HG03460 (cell line): ENCODE measurements at regions not wholly inside any gene's neighbourhood (a gene's known extent, or its start where the extent isn't known, plus 50 kb on each side); places are given as distances from the start of the nearest gene placed in this dataset.
"Not testable (repeated sequence)": the region's sequence is repeated elsewhere in the genome, so short reads cannot be mapped to it uniquely, and the experiment has no call there.

ENCODE experiments used
- ATAC-seq: cut with Tn5 transposase; IDR thresholded peaks from one replicate; pipeline ENCODE4 v1.9.1; 2021; ENCODE audit not compliant: unreplicated experiment

DNA sequence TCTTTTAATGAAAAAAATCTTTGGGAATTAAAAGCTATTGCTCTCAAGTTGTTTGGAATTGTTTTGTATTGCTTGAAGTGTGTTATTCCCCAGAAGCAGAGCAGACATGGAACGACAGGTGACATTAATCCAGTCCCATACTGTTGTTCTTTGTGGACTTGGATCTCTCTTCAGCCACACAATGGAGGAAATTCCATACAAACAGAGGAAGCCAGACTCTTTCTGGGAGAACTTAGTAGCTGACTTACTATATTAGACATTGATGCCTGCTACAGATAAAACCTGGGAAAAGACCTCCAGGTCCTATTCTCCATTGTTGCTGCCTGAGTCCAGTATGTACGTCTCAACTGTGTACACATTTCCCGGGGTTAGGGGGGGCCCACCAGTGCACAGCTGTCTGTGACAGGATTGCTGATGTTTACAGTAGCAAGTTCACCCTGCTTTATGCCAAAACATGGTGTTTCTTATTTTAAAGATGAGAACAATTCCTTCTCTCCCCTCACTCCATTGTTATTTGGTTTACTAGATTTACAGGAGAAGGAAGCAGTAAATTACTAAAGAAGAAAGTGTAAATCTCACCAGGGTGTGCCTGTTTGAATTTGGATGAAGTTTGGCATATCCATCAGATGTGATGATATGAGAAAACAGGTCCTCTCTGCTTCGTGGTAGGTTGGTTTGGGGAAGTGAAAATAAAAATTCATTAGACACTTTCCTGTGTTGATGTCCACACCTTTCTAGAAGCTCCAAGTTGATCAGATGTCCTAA is 142.4 kb upstream of the RBBP8 start:
- no peak for ATAC-seq

GRCh38 chr18:22791310-22791610 is 141.9 kb upstream of the RBBP8 start:
- no peak for ATAC-seq

DNA sequence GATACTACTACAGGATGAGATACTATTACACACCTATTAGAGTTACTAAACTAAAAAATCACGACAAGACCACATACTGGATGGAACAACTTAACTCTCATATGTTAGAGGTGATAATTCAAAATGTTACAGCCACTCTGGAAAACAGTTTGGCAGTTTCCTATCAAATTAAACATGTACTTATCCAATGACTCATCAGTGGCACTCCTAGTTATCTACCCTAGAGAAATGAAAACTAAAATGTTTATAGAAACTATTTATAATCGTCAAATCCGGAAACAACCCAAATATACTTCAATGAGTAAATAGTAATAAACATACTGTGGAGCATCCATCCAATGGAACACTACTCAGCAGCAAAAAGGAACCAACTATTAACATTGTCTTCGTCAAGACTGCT is 137.0 kb upstream of the RBBP8 start:
- ATAC-seq: no peak

GRCh38 chr18:22800551-22800951 is 132.6 kb upstream of the RBBP8 start:
- no peak for ATAC-seq

DNA sequence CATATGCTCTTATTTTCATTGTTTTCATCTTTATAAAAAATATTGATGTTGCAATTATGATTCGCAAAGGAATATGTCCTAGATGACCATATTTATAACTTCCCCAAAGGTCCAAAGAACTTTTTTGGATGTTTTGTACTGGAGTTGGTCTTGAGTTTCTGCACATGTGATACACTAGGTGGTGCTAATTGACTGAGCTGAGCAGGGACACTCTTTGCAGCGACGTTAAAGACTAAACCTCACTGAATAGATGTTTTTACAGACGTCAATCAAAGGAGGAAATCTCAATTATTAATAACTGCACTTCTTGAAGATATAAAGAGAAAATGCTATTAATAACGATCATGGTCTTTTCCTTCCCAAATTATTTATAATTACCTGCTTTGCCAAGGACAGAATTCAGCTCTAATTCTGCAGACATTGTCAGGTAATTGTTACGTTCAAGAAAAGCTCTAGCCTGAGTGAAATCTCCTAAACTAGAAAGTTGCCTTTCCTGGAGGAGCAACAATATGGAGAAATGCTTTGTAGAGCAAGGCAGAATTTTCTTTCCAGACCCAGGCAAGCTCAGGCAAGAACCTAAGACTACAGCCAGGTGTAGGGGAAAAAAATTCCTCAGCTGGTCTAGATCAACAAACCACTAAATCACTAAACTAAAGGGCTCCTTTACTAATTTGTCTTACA is 119.3 kb upstream of the RBBP8 start:
- no peak for ATAC-seq

DNA sequence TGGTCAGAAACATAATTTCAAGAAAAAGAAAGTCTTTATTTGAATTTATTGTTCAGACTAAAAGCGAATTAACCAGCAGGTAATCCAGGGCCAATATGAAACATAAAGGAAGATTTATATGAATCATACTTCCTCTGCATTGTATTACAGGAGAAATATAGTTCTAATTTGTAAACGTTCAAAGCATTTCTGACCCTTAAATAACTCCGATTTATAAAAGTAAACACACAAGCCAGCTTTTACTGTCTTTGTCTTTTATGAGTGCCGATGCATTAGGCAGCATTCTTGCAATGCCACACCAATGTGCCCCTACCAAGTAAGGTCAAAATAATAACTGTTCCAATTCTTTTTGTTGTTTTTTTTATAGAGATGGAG is 118.8 kb upstream of the RBBP8 start:
- no peak for ATAC-seq

- no peak for ATAC-seq
These were observed 116.6 kb upstream of the RBBP8 start for GRCh38 chr18:22816266-22817176.

GRCh38 chr18:22817844-22818243 is 115.3 kb upstream of the RBBP8 start:
- no peak for ATAC-seq

- ATAC-seq: no peak
These were observed 111.1 kb upstream of the RBBP8 start for GRCh38 chr18:22822024-22822423.

- peak; percentile 64 for ATAC-seq
These were observed 110.2 kb upstream of the RBBP8 start for GRCh38 chr18:22822841-22823508.

- ATAC-seq: no peak
These were observed 106.4 kb upstream of the RBBP8 start for GRCh38 chr18:22826726-22827125.

GRCh38 chr18:22827216-22827615 is 105.9 kb upstream of the RBBP8 start:
- no peak for ATAC-seq

DNA sequence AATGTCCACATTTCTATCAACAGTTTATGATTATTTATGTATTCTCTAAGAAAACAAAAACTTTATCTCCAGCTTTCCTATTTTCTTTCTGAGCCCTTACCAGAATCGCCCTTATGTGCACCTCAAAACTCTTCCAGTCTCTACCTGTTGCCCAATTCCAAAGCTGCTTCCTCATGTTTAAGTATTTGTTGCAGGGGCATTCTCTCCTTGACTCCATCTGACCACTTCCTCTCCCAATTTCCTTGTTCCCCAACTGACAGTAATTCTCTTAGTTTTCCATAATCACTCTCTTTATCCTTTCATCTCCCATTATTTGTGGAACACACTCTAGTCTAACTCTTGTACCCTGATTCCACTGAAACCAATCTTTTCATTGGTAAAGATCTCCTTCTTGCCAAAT is 105.4 kb upstream of the RBBP8 start:
- ATAC-seq: no peak

DNA sequence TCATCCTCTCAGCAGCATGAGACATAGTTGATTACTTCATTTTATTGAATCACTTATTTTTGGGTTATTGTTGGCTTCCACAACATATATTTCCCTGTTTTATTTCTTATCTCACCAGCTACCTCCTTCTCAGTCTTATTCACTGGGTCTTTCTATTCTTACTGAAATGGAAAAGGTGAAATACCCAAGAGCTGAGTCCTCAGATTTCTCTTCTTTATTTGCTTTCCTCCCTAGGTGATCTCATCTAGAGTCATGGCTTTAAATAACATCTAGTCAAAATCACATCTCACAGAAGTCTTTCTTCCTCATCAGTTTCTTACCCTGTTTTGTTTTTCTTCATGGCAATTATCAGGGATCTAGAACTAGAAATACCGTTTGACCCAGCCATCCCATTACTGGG is 105.0 kb upstream of the RBBP8 start:
- ATAC-seq: no peak

- not testable (repeated sequence) for ATAC-seq
These were observed 104.5 kb upstream of the RBBP8 start for GRCh38 chr18:22828583-22828982.

DNA sequence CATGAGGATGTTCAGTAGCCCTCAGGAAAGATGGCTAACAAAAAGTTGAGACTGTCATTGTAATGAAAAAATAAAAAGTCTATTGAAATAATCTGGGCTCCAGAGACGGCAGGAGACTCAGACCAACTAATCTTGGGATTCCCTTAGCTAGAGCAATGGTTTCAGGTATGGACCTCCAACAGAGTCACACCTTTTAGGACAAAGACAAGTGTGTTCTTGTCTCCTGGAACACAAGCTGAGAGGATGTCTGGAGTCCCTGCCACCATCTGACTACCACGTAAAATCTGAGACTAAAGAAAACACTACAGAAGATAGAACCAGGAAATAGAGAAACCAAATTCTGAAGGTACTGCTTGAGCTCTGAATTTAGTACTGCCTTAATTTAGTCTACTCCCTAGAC is 103.3 kb upstream of the RBBP8 start:
- ATAC-seq: no peak

DNA sequence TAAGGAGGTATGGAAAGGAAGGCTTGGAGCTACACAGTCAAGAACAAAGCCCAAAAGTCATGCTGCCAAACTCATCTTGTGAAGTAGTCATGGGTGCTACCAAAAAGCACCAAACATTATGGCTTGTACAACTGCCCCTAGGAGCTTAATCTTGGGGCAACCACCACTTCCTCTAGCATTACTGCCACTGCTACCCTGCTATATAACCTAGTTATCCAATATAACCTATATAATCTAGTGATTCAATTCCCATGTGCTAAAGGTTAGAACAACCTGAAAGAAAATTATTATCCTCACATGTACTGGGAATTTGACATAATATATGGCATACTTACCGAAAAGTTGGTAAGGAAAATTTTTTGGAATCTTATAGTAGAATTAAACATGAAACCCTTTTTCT is 102.6 kb upstream of the RBBP8 start:
- no peak for ATAC-seq

- peak; percentile 54 for ATAC-seq
These were observed 101.7 kb upstream of the RBBP8 start for GRCh38 chr18:22831441-22831904.

DNA sequence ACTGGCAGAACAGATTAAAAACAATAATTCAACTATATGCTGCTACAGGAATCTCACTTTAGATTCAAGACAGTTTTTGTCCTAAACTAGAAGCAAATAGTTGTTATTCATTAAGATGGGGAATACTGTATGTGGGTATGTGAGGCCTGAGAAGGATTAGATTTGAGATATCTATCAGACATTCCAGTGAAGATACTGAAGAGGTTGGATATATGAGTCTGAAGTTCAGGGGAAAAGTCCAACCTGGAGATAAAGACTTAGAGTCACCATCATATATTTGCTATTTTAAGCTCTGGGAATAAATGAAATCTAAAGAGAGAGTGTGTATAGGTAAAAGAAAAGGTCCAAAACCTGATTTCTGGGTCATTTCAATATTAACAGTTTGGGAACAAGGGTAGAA is 96.2 kb upstream of the RBBP8 start:
- ATAC-seq: no peak

DNA sequence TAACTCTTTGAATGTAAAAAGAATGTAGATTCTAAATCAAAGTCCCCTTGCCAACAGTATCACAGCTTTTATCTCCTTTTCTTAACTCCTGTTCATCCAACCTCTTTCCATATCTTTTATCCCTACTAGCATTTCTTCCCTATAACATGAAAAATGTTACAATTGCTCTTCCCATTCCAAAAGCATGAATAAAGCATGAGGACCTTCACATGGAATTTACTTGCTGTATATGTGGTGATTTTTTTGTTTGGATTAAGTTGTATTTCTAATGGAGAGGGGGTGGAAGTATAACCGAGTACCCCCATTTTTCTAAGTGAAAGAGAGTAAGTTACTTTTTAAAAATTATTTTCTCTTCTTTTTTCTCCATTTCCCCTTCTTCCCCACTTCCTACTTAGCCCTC is 94.9 kb upstream of the RBBP8 start:
- no peak for ATAC-seq

GRCh38 chr18:22838639-22839277 is 94.4 kb upstream of the RBBP8 start:
- peak; percentile 63 for ATAC-seq
